ENCODE measurements at regions not wholly inside any gene's neighbourhood (a gene's known extent, or its start where the extent isn't known, plus 50 kb on each side); places are given as distances from the start of the nearest gene placed in this dataset.

DNA sequence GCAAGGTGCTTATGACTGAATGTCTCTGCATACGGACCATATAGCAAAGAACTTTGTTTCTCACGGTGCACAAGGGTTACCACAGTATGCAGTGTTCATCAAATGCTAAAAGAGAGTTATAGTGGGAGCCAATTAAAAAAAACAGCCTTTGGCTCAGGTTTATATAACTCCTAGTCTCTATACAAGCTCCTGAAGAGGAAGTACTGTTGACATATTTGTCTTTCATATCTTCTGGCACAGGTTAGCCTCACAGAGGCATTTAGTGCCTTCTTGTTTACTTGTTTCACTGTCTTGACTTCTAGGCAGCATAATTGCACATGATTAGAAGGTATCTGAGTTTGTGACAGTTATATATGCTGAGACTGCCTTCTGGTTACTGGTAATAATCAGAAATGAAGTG lies 158.8 kb upstream of the FAM47C start:
- TF ChIP-seq, protein P1, sequence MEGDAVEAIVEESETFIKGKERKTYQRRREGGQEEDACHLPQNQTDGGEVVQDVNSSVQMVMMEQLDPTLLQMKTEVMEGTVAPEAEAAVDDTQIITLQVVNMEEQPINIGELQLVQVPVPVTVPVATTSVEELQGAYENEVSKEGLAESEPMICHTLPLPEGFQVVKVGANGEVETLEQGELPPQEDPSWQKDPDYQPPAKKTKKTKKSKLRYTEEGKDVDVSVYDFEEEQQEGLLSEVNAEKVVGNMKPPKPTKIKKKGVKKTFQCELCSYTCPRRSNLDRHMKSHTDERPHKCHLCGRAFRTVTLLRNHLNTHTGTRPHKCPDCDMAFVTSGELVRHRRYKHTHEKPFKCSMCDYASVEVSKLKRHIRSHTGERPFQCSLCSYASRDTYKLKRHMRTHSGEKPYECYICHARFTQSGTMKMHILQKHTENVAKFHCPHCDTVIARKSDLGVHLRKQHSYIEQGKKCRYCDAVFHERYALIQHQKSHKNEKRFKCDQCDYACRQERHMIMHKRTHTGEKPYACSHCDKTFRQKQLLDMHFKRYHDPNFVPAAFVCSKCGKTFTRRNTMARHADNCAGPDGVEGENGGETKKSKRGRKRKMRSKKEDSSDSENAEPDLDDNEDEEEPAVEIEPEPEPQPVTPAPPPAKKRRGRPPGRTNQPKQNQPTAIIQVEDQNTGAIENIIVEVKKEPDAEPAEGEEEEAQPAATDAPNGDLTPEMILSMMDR (IDR thresholded peaks at IDR 0.05; ENCODE audit: low read length), result no peak
- TF ChIP-seq EZH2 (optimal IDR thresholded peaks at IDR 0.05; ENCODE audit: low read depth, low read length) (no peak), EZH2phosphoT487 (IDR thresholded peaks at IDR 0.05; ENCODE audit: low read length) (no peak)
